Vagina (tissue), 2 donors: ENCODE measurements at regions not wholly inside any gene's neighbourhood (a gene's known extent, or its start where the extent isn't known, plus 50 kb on each side); places are given as distances from the start of the nearest gene placed in this dataset.

Experiments
- CTCF ChIP-seq, 3 experiments: fragments of 450-650 bp in 2 of 3; fragments of 200-600 bp in 1 of 3; sonication (generic) in 1 of 3; IDR thresholded peaks; one replicate each; pipeline ENCODE4 v1.5.1; 2017 to 2019; ENCODE audit warnings: antibody characterized with exemption in 3 of 3, mild to moderate bottlenecking in 2 of 3, moderate library complexity in 2 of 3
- POLR2AphosphoS5 ChIP-seq, 2 donors: sonication (generic); formaldehyde crosslinking; IDR thresholded peaks; one replicate each; pipeline ENCODE4 v1.9.0; 2017; ENCODE audit warnings: antibody characterized with exemption in 2 of 2, mild to moderate bottlenecking in 2 of 2, low read depth in 1 of 2; ENCODE audit not compliant: insufficient read depth in 1 of 2

- TF ChIP-seq CTCF (IDR thresholded peaks at IDR 0.05) (no peak), POLR2AphosphoS5 (IDR thresholded peaks at IDR 0.05; ENCODE audit: insufficient read depth in 1 of 2, low read depth in 1 of 2) (no peak)
Measured at GRCh38 chr10:46226232-46226631, 60.6 kb upstream of the ANTXRL start.
